Breast epithelium (tissue), 4 donors: ENCODE measurements at regions not wholly inside any gene's neighbourhood (a gene's known extent, or its start where the extent isn't known, plus 50 kb on each side); places are given as distances from the start of the nearest gene placed in this dataset.

ENCODE experiments used
- DNase-seq, 2 donors: peaks; one replicate each; pipeline ENCODE4 v3.0.0-alpha.2; 2019; ENCODE audit warnings: low spot score in 2 of 2
- H3K27ac ChIP-seq, 2 donors: fragments of 200-600 bp; sonication (generic) in 1 of 2; one replicate each; pipeline ENCODE4 v1.5.1; 2016 to 2019; ENCODE audit warnings: mild to moderate bottlenecking in 1 of 2
- H3K27me3 ChIP-seq, 2 donors: fragments of 200-600 bp; sonication (generic) in 1 of 2; one replicate each; pipeline versions ENCODE4 v1.5.1 to v1.6.0; 2017 to 2019; ENCODE audit warnings: control low read depth in 1 of 2, mild to moderate bottlenecking in 1 of 2
- H3K36me3 ChIP-seq: fragments of 200-600 bp; one replicate; pipeline ENCODE4 v1.5.1; 2019
- H3K4me1 ChIP-seq, 2 donors: fragments of 200-600 bp; sonication (generic); one replicate each; pipeline ENCODE4 v1.5.1; 2016 to 2019; ENCODE audit warnings: control low read depth in 1 of 2
- H3K4me3 ChIP-seq, 3 donors: fragments of 200-600 bp; sonication (generic); 1 replicate in 2 of 3; 2 replicates in 1 of 3; pipeline ENCODE4 v1.5.1; 2016 to 2019; ENCODE audit warnings: mild to moderate bottlenecking in 3 of 3, moderate library complexity in 2 of 3
- H3K9me3 ChIP-seq, 2 donors: fragments of 200-600 bp; sonication (generic) in 1 of 2; one replicate each; pipeline ENCODE4 v1.5.1; 2016 to 2019; ENCODE audit warnings: control low read depth in 1 of 2
- POLR2A ChIP-seq: fragments of 450-650 bp; IDR thresholded peaks from one replicate; pipeline ENCODE4 v1.6.1; 2016; ENCODE audit warnings: antibody characterized with exemption, mild to moderate bottlenecking, moderate library complexity
- POLR2AphosphoS5 ChIP-seq, 3 donors: sonication (generic); formaldehyde crosslinking; IDR thresholded peaks; one replicate each; pipeline ENCODE4 v1.6.1; 2017; ENCODE audit warnings: antibody characterized with exemption in 3 of 3
- intact Hi-C: fragments of 100-400 bp; cut with DNase I; formaldehyde crosslinking; loops from one replicate; pipeline ENCODE4 v1.15.1; 2023; ENCODE audit warnings: low total_unique reads
- TF ChIP-seq, protein P1 (sequence below), 3 donors: fragments of 450-650 bp; IDR thresholded peaks; one replicate each; pipeline ENCODE4 v1.5.1; 2016 to 2017; ENCODE audit warnings: antibody characterized with exemption in 3 of 3, mild to moderate bottlenecking in 3 of 3, moderate library complexity in 3 of 3

DNA sequence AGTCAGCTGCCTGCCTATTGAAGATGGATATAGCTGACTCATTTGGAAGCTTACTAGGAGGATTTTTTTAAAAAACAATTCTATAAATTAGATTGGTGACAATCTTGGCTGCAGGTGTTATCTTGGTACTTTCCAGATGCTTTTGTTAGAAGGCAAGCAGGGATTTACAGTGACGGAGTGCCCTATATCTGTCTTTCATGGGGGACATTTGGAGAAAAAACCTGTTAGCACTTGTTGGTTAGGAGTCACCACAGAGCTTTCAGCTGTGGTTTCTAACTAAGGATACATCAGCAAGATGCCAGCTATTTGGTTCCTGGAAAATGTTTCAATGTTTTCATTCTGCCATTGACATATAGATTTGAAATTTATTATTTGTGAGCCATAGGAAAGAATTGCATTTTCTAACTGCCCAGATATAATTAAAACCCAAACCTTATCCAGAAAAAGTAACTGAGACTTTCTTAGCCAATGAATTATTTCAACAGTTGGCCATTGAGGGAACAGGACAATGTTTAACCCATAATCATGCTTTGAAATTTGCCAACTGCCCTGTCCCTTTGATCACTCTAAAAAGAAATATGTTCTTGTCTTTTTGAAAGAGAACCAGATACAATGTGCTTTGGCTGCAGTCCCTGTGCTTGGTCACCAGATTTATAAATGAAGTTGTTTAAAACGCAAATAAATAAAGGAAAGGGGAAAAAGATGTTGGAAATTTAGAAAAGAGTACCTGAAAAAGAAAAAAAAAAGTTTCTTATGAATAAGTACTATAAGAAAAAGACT is 761.0 kb upstream of the CXADR start:
- no peak overlapping the region for H3K4me3 ChIP-seq
- intact Hi-C loops = no loop called here
- H3K27ac ChIP-seq = no peak overlapping the region
- TF ChIP-seq, protein P1, sequence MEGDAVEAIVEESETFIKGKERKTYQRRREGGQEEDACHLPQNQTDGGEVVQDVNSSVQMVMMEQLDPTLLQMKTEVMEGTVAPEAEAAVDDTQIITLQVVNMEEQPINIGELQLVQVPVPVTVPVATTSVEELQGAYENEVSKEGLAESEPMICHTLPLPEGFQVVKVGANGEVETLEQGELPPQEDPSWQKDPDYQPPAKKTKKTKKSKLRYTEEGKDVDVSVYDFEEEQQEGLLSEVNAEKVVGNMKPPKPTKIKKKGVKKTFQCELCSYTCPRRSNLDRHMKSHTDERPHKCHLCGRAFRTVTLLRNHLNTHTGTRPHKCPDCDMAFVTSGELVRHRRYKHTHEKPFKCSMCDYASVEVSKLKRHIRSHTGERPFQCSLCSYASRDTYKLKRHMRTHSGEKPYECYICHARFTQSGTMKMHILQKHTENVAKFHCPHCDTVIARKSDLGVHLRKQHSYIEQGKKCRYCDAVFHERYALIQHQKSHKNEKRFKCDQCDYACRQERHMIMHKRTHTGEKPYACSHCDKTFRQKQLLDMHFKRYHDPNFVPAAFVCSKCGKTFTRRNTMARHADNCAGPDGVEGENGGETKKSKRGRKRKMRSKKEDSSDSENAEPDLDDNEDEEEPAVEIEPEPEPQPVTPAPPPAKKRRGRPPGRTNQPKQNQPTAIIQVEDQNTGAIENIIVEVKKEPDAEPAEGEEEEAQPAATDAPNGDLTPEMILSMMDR (IDR thresholded peaks at IDR 0.05) = no peak
- TF ChIP-seq POLR2A (no peak), POLR2AphosphoS5 (IDR thresholded peaks at IDR 0.05) (no peak)
- no peak for DNase-seq
- H3K9me3 ChIP-seq = no peaks in the 10 kb centered on the region
- no peaks in the 10 kb centered on the region for H3K4me1 ChIP-seq
- no peaks in the 10 kb centered on the region for H3K27me3 ChIP-seq
- H3K36me3 ChIP-seq = no peaks in the 10 kb centered on the region

DNA sequence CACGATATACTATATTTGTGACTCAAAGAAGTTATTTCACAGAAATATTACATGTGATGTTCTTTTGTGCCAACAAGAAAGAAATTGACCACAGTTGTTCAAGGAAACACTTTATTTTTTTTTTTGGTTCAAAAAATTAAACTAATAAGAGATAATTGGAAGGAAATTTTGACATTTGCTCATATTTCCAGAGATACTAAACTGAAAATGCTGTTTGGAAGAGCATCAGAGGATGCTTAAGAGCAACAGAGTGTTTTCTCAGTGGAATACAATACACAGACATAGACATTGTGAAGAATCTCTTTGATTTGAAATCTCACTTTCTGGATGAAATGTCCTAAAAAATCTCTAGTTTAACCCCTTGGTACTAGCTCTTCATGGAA is 760.4 kb upstream of the CXADR start:
- Histone ChIP-seq H3K27me3 (no peaks in the 10 kb centered on the region), H3K4me1 (no peaks in the 10 kb centered on the region), H3K27ac (no peak overlapping the region), H3K9me3 (no peaks in the 10 kb centered on the region), H3K36me3 (no peaks in the 10 kb centered on the region), H3K4me3 (no peak overlapping the region)
- DNase-seq = no peak
- intact Hi-C loops = no loop called here
- TF ChIP-seq POLR2A = no peak
- TF ChIP-seq POLR2AphosphoS5 (IDR thresholded peaks at IDR 0.05) = no peak
- TF ChIP-seq, protein P1 (IDR thresholded peaks at IDR 0.05) = no peak

DNA sequence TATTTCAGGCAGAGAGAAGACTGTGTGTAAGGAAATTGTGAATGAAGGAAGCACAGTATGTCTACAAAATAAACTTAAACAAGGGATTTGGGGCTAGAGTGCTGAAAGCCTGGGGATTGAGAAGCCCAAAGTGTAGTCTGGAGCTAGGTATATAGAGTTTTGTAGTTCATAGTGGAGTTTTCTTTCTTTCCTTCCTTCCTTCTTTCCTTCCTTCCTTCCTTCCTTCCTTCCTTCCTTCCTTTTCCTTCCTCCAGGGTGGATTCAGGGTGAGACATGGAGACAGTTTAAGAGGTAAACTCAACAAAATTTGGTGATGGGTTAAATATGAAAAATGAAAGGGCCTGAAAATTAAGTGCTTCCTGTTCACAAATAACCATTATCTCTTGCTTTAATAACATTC is 757.8 kb upstream of the CXADR start:
- intact Hi-C loops = no loop called here
- Histone ChIP-seq H3K27me3 (no peaks in the 10 kb centered on the region), H3K4me3 (no peak overlapping the region), H3K27ac (no peak overlapping the region), H3K4me1 (no peaks in the 10 kb centered on the region), H3K9me3 (no peaks in the 10 kb centered on the region), H3K36me3 (no peaks in the 10 kb centered on the region)
- TF ChIP-seq, protein P1 (IDR thresholded peaks at IDR 0.05) = no peak
- TF ChIP-seq POLR2A = no peak
- no peak for TF ChIP-seq POLR2AphosphoS5 (IDR thresholded peaks at IDR 0.05)
- DNase-seq = no peak

DNA sequence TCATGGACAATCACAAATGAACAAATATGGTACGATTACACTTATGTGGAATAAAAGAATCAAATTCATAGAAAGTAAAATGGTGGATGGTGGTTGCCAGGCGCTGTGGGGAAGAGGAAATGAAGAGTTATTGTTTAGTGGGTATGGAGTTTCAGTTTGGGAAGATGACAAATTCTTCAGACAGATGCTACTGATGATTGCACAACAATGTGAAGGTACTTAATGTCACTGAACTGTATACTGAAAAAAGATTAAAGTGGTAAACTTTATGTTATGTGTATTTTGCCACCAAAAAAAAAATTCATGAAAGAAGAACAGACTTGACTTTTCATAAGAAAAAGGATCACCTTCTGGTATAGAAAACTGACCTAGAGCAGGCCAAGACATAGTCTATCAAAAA is 745.6 kb upstream of the CXADR start:
- intact Hi-C loops = no loop called here
- Histone ChIP-seq H3K36me3 (no peaks in the 10 kb centered on the region), H3K4me3 (no peak overlapping the region), H3K27ac (no peak overlapping the region), H3K4me1 (no peaks in the 10 kb centered on the region), H3K9me3 (no peaks in the 10 kb centered on the region), H3K27me3 (no peaks in the 10 kb centered on the region)
- TF ChIP-seq POLR2A = no peak
- TF ChIP-seq, protein P1 (IDR thresholded peaks at IDR 0.05) = no peak
- no peak for TF ChIP-seq POLR2AphosphoS5 (IDR thresholded peaks at IDR 0.05)
- no peak for DNase-seq

DNA sequence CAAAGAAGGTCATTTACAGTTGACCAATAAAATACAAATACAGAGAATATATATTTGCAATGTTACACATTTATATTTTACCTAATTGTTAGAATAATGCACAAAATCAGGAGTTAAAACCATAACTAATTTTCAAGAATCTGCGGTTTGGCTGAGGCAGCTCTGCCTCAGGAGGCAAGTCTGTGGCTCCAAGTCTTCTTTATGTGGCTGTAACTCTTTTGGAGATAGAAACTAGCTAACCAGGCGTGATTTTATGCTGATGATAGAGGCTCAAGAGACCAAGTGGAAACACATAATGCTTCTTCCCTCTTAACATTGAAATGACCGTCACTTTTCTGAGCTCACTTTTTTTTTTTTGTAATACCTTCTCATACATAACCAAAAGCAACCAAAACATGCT is 744.7 kb upstream of the CXADR start:
- H3K36me3 ChIP-seq = no peaks in the 10 kb centered on the region
- H3K27me3 ChIP-seq = no peaks in the 10 kb centered on the region
- no peaks in the 10 kb centered on the region for H3K4me1 ChIP-seq
- no peak for DNase-seq
- no peak overlapping the region for H3K4me3 ChIP-seq
- H3K9me3 ChIP-seq = no peaks in the 10 kb centered on the region
- no peak for TF ChIP-seq POLR2A
- no peak for TF ChIP-seq POLR2AphosphoS5 (IDR thresholded peaks at IDR 0.05)
- TF ChIP-seq, protein P1 (IDR thresholded peaks at IDR 0.05) = no peak
- H3K27ac ChIP-seq = no peak overlapping the region
- intact Hi-C loops = no loop called here
